HFFc6 (cell line): ENCODE measurements at regions not wholly inside any gene's neighbourhood (a gene's known extent, or its start where the extent isn't known, plus 50 kb on each side); places are given as distances from the start of the nearest gene placed in this dataset.

Experiments used
- DNase-seq: peaks from one replicate; pipeline ENCODE4 v3.0.0-alpha.2; 2018
- H3K27ac Mint-ChIP-seq: 2 replicates; pipeline ENCODE4 v1.8.0; 2020; ENCODE audit warnings: mild to moderate bottlenecking, mixed read lengths
- H3K27me3 Mint-ChIP-seq: 2 replicates; pipeline ENCODE4 v1.8.0; 2021; ENCODE audit warnings: mild to moderate bottlenecking, moderate library complexity, mixed read lengths; ENCODE audit not compliant: insufficient read depth
- H3K36me3 Mint-ChIP-seq: 2 replicates; pipeline ENCODE4 v1.8.0; 2021; ENCODE audit warnings: low read depth, mixed read lengths
- H3K4me1 Mint-ChIP-seq: 2 replicates; pipeline ENCODE4 v1.8.0; 2020; ENCODE audit warnings: low read depth, mixed read lengths
- H3K4me3 Mint-ChIP-seq: 2 replicates; pipeline ENCODE4 v1.8.0; 2020; ENCODE audit warnings: mild to moderate bottlenecking, moderate library complexity, mixed read lengths
- H3K9me3 Mint-ChIP-seq: 2 replicates; pipeline ENCODE4 v1.8.0; 2020; ENCODE audit warnings: mild to moderate bottlenecking, mixed read lengths
- TF ChIP-seq, protein P1 (sequence below): fragments of 200-600 bp; sonication (generic); IDR thresholded peaks from 2 replicates; pipeline ENCODE4 v1.5.0; 2021; ENCODE audit warnings: antibody characterized with exemption, mild to moderate bottlenecking

DNA sequence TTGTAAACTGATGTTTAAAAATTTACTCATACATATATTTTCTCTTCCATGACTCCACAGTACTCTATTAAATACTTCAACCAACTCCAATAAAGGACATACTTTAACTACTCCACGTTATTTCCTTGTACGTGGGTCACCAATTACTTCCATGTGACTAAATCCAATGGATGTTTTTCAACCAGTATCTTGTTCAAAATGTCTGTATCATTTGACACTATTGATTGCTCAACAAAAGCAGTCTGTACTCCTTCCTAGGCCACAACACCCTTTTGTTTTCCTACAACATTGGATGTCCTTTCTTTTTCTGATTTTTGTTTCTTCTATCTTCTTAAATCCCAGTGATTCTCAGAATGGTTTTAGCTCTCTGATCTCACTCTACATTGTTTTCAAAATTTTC, 943.7 kb downstream of the EFNA5 start:
- H3K4me1 Mint-ChIP-seq: no peaks in the 10 kb centered on the region
- no peak overlapping the region for H3K4me3 Mint-ChIP-seq
- TF ChIP-seq, protein P1, sequence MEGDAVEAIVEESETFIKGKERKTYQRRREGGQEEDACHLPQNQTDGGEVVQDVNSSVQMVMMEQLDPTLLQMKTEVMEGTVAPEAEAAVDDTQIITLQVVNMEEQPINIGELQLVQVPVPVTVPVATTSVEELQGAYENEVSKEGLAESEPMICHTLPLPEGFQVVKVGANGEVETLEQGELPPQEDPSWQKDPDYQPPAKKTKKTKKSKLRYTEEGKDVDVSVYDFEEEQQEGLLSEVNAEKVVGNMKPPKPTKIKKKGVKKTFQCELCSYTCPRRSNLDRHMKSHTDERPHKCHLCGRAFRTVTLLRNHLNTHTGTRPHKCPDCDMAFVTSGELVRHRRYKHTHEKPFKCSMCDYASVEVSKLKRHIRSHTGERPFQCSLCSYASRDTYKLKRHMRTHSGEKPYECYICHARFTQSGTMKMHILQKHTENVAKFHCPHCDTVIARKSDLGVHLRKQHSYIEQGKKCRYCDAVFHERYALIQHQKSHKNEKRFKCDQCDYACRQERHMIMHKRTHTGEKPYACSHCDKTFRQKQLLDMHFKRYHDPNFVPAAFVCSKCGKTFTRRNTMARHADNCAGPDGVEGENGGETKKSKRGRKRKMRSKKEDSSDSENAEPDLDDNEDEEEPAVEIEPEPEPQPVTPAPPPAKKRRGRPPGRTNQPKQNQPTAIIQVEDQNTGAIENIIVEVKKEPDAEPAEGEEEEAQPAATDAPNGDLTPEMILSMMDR: no peak
- DNase-seq: no peak
- no peaks in the 10 kb centered on the region for H3K36me3 Mint-ChIP-seq
- peaks cover 51% of the 10 kb centered on the region for H3K9me3 Mint-ChIP-seq
- H3K27ac Mint-ChIP-seq: no peak overlapping the region
- H3K27me3 Mint-ChIP-seq: no peaks in the 10 kb centered on the region

DNA sequence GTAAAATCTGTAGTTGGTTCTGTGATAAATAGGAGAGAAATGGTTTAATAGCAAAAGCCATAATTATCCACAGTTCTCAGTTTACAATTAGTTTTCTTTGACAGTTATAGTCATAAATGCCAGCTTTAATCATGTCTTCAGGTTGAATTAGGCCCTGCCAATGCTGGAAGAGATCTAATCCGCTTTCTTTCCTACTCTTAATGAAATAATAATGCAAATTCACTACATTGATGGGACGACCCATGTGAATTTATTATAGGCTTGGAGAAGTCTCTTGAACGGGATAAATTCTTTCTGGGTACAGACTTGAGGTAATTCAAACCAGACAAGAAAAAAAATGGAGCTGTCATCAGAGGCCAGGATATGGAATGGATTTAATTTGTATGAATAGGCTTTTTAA, 950.4 kb downstream of the EFNA5 start:
- DNase-seq: no peak
- H3K27me3 Mint-ChIP-seq: no peaks in the 10 kb centered on the region
- no peaks in the 10 kb centered on the region for H3K36me3 Mint-ChIP-seq
- TF ChIP-seq, protein P1: no peak
- peaks cover 22% of the 10 kb centered on the region for H3K9me3 Mint-ChIP-seq
- H3K27ac Mint-ChIP-seq: no peak overlapping the region
- no peak overlapping the region for H3K4me3 Mint-ChIP-seq
- no peaks in the 10 kb centered on the region for H3K4me1 Mint-ChIP-seq

DNA sequence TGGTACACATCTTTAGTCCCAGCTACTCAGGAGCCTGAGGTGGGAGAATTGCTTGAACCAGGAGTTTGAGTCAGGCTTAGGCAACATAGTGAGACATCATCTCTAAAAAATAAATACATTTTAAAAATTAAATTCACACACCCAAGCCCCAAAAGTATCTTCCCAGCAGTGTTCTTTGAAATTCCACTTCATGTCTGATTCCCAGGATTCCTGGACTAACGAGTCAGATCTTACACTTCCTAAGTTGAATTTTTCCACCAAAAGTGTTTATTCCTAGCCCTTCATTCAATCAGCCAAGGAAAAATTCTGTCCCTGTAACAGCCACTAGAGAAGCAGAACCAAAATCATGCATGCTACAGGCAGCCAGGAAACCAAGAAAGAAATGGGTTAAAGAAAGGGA, 970.9 kb downstream of the EFNA5 start:
- Mint-ChIP-seq H3K36me3 (peaks cover 7% of the 10 kb centered on the region; the same call in 1 of the 2 replicates), H3K4me3 (no peak overlapping the region), H3K4me1 (no peaks in the 10 kb centered on the region), H3K27ac (no peak overlapping the region), H3K27me3 (no peaks in the 10 kb centered on the region), H3K9me3 (peaks cover 23% of the 10 kb centered on the region)
- no peak for DNase-seq
- TF ChIP-seq, protein P1: no peak

DNA sequence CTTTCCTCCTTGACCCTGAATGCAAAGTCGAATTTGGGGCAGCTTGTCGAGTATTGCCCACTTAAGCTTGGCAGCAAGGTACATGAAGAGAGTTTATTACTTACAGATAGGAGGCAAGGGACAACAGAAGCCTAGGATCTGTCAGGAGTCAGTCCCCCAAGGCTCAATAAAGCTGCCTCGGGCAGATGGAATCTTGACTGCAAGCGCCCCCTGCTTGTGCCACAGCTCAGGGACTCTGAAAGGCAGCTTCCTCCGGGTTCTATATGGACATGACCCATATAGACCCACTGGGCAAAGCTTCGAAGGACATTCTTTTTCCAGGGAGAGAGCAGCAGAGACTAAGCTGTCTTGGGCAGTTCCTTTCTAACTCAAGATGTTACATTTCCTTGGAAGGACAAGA, 971.5 kb downstream of the EFNA5 start:
- no peak overlapping the region for H3K27ac Mint-ChIP-seq
- DNase-seq: no peak
- TF ChIP-seq, protein P1: no peak
- no peaks in the 10 kb centered on the region for H3K4me1 Mint-ChIP-seq
- no peak overlapping the region for H3K4me3 Mint-ChIP-seq
- no peaks in the 10 kb centered on the region for H3K27me3 Mint-ChIP-seq
- H3K36me3 Mint-ChIP-seq: peaks cover 7% of the 10 kb centered on the region; the same call in 1 of the 2 replicates
- peaks cover 20% of the 10 kb centered on the region for H3K9me3 Mint-ChIP-seq

DNA sequence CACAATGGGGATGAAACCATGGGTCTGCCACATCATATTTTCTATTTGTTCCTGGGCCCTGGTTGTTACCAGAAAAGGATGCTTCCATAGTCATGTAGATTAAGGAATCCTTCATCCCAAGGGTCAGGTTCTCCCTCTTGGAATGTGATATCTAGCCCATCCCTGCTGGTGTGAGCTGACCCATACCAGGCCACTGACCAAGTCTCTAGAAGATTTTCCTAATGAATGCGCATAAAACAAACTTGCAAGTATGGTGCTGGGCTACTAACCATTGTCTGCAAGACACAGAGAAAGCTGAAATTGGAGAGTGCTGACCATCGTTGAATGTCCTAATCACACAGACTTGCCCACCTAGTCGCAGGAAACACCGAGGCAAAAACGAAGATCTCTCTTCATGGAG, 972.6 kb downstream of the EFNA5 start:
- TF ChIP-seq, protein P1: no peak
- peaks cover 12% of the 10 kb centered on the region for H3K9me3 Mint-ChIP-seq
- no peak overlapping the region for H3K27ac Mint-ChIP-seq
- peaks cover 7% of the 10 kb centered on the region; the same call in 1 of the 2 replicates for H3K36me3 Mint-ChIP-seq
- no peaks in the 10 kb centered on the region for H3K27me3 Mint-ChIP-seq
- no peak for DNase-seq
- H3K4me1 Mint-ChIP-seq: no peaks in the 10 kb centered on the region
- H3K4me3 Mint-ChIP-seq: no peak overlapping the region

DNA sequence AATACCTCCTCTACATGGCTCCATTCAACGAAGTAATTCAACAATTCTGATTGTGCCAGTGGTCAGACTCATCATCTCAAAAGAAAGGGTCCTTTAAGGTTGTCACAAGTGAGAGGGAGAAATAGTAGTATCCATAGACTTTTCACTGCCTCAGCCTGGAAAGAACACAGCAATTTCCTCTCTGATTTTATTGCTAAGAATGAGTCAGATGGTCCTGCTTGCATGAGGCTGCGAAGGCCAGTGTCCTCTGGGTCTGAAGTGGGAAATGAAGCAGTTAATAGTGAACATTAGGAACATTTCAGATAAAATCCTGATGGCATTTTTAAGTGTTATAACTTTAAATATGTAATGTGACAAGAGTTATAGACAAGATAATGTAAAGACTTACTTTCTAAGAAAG, 979.0 kb downstream of the EFNA5 start:
- H3K27ac Mint-ChIP-seq: no peak overlapping the region
- TF ChIP-seq, protein P1: no peak
- H3K9me3 Mint-ChIP-seq: peaks cover 14% of the 10 kb centered on the region
- no peaks in the 10 kb centered on the region for H3K36me3 Mint-ChIP-seq
- H3K4me3 Mint-ChIP-seq: no peak overlapping the region
- DNase-seq: no peak
- H3K27me3 Mint-ChIP-seq: no peaks in the 10 kb centered on the region
- no peaks in the 10 kb centered on the region for H3K4me1 Mint-ChIP-seq
